ENCODE measurements at regions not wholly inside any gene's neighbourhood (a gene's known extent, or its start where the extent isn't known, plus 50 kb on each side); places are given as distances from the start of the nearest gene placed in this dataset.

- TF ChIP-seq MYBL2 (CRISPR knock-in tag; IDR thresholded peaks at IDR 0.05) (no peak), ZNF121 (CRISPR knock-in tag; IDR thresholded peaks at IDR 0.05) (no peak), PREB (CRISPR knock-in tag; IDR thresholded peaks at IDR 0.05; ENCODE audit: borderline replicate concordance) (no peak), ZNF423 (CRISPR knock-in tag; IDR thresholded peaks at IDR 0.05) (no peak), ZNF416 (CRISPR knock-in tag; IDR thresholded peaks at IDR 0.05) (no peak), USF1 (CRISPR knock-in tag; IDR thresholded peaks at IDR 0.05) (no peak), ESRRA (CRISPR knock-in tag; IDR thresholded peaks at IDR 0.05; ENCODE audit: borderline replicate concordance) (no peak), CREM (CRISPR knock-in tag; IDR thresholded peaks at IDR 0.05) (no peak), ZNF512 (CRISPR knock-in tag; IDR thresholded peaks at IDR 0.05; ENCODE audit: borderline replicate concordance) (no peak)
Measured at GRCh38 chr1:221937155-221937953, 195.5 kb upstream of the DUSP10 start (continued).

- Mint-ChIP-seq H3K36me3 (no peaks in the 10 kb centered on the region), H3K9me3 (peaks cover 17% of the 10 kb centered on the region), H3K4me1 (no peaks in the 10 kb centered on the region), H3K4me3 (no peak overlapping the region), H3K27me3 (ENCODE audit: low read depth) (no peaks in the 10 kb centered on the region), H3K27ac (no peak overlapping the region)
- DNase-seq (ENCODE audit: low spot score) (no peak), ATAC-seq (no peak)
- ChIA-PET CTCF (no interaction called here), POLR2A (no interaction called here)
- TF ChIP-seq PRRX2 (CRISPR knock-in tag; IDR thresholded peaks at IDR 0.05) (no peak), SOX15 (CRISPR knock-in tag; IDR thresholded peaks at IDR 0.05) (no peak), ZNF512 (CRISPR knock-in tag; IDR thresholded peaks at IDR 0.05; ENCODE audit: borderline replicate concordance) (no peak), HMGA2 (CRISPR knock-in tag; IDR thresholded peaks at IDR 0.05) (no peak), HMGXB4 (CRISPR knock-in tag; IDR thresholded peaks at IDR 0.05) (no peak), GABPB1 (CRISPR knock-in tag; IDR thresholded peaks at IDR 0.05) (no peak), ZNF671 (CRISPR knock-in tag; IDR thresholded peaks at IDR 0.05) (no peak), PREB (CRISPR knock-in tag; IDR thresholded peaks at IDR 0.05; ENCODE audit: borderline replicate concordance) (no peak), SP1 (CRISPR knock-in tag; conservative IDR thresholded peaks at IDR 0.05) (no peak), CTCF (IDR thresholded peaks at IDR 0.05) (no peak), ZNF317 (CRISPR knock-in tag; IDR thresholded peaks at IDR 0.05; ENCODE audit: borderline replicate concordance, low read depth) (no peak)
Measured at GRCh38 chr1:221933814-221934213, 191.9 kb upstream of the DUSP10 start.

Measured in WTC11 (cell line).